ENCODE measurements at regions not wholly inside any gene's neighbourhood (a gene's known extent, or its start where the extent isn't known, plus 50 kb on each side); places are given as distances from the start of the nearest gene placed in this dataset.

- TF ChIP-seq, protein P1, sequence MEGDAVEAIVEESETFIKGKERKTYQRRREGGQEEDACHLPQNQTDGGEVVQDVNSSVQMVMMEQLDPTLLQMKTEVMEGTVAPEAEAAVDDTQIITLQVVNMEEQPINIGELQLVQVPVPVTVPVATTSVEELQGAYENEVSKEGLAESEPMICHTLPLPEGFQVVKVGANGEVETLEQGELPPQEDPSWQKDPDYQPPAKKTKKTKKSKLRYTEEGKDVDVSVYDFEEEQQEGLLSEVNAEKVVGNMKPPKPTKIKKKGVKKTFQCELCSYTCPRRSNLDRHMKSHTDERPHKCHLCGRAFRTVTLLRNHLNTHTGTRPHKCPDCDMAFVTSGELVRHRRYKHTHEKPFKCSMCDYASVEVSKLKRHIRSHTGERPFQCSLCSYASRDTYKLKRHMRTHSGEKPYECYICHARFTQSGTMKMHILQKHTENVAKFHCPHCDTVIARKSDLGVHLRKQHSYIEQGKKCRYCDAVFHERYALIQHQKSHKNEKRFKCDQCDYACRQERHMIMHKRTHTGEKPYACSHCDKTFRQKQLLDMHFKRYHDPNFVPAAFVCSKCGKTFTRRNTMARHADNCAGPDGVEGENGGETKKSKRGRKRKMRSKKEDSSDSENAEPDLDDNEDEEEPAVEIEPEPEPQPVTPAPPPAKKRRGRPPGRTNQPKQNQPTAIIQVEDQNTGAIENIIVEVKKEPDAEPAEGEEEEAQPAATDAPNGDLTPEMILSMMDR (IDR thresholded peaks at IDR 0.05 in 8 of 11, conservative IDR thresholded peaks at IDR 0.05 in 3 of 11): no peak
- TF ChIP-seq POLR2AphosphoS5 (IDR thresholded peaks at IDR 0.05): no peak
Measured at GRCh38 chr14:65916055-65916454, 503.5 kb downstream of the FUT8 start.
